ENCODE measurements at regions not wholly inside any gene's neighbourhood (a gene's known extent, or its start where the extent isn't known, plus 50 kb on each side); places are given as distances from the start of the nearest gene placed in this dataset.

DNA sequence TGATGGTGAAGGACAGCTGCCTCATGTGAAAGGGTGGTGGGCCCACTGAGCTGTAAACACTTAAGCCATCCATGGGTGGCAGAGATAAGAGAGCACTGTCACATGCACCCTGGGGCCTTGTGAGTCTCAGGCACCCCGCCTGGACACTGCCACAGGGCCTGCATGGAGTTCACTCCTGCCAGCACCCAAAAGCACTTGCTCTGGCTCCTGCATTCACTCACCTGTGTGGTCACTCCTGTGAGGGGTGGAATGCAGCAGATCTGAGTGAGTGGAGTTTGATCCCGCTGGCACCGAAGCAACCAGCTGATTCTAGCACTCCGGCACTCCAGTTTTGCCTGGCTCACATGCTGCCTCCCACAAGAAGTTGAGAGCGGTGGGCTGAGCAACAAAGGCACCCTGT is 1142.1 kb upstream of the PRMT6 start:
- H3K4me3 ChIP-seq (ENCODE audit: low read depth, low read length), result no peak overlapping the region
- TF ChIP-seq, protein P1, sequence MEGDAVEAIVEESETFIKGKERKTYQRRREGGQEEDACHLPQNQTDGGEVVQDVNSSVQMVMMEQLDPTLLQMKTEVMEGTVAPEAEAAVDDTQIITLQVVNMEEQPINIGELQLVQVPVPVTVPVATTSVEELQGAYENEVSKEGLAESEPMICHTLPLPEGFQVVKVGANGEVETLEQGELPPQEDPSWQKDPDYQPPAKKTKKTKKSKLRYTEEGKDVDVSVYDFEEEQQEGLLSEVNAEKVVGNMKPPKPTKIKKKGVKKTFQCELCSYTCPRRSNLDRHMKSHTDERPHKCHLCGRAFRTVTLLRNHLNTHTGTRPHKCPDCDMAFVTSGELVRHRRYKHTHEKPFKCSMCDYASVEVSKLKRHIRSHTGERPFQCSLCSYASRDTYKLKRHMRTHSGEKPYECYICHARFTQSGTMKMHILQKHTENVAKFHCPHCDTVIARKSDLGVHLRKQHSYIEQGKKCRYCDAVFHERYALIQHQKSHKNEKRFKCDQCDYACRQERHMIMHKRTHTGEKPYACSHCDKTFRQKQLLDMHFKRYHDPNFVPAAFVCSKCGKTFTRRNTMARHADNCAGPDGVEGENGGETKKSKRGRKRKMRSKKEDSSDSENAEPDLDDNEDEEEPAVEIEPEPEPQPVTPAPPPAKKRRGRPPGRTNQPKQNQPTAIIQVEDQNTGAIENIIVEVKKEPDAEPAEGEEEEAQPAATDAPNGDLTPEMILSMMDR (IDR thresholded peaks at IDR 0.05; ENCODE audit: insufficient read depth, low read depth, low read length, missing control alignments), result no peak
- DNase-seq (ENCODE audit: low read depth), result no peak

DNA sequence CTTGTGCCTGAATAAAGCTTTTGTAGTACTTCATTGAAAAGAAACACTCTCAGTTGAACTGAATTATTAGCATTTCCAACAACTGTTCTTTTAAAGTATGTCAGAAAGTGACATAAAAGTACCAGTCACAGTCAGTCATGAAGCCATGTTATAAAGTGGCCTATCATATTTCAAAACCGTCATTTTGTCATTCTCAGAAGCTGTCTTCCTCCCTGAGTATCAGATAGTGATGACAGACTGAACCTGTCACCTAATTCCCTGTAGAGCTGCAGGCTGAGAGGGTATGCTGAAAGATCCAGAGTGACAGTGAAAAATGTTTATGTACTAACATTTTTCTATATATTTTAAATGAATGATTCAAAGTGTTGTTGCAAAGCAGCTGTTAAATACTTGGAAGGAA is 1121.7 kb upstream of the PRMT6 start:
- no peak overlapping the region for H3K4me3 ChIP-seq (ENCODE audit: low read depth, low read length)
- TF ChIP-seq, protein P1 (IDR thresholded peaks at IDR 0.05; ENCODE audit: insufficient read depth, low read depth, low read length, missing control alignments), result no peak
- no peak for DNase-seq (ENCODE audit: low read depth)

GRCh38 chr1:105964879-105965278 is 1091.6 kb upstream of the PRMT6 start:
- TF ChIP-seq, protein P1 (IDR thresholded peaks at IDR 0.05; ENCODE audit: insufficient read depth, low read depth, low read length, missing control alignments), result no peak
- H3K4me3 ChIP-seq (ENCODE audit: low read depth, low read length), result no peak overlapping the region
- no peak for DNase-seq (ENCODE audit: low read depth)

GRCh38 chr1:105997516-105997915 is 1059.0 kb upstream of the PRMT6 start:
- TF ChIP-seq, protein P1 (IDR thresholded peaks at IDR 0.05; ENCODE audit: insufficient read depth, low read depth, low read length, missing control alignments), result no peak
- no peak for DNase-seq (ENCODE audit: low read depth)
- H3K4me3 ChIP-seq (ENCODE audit: low read depth, low read length), result no peak overlapping the region

DNA sequence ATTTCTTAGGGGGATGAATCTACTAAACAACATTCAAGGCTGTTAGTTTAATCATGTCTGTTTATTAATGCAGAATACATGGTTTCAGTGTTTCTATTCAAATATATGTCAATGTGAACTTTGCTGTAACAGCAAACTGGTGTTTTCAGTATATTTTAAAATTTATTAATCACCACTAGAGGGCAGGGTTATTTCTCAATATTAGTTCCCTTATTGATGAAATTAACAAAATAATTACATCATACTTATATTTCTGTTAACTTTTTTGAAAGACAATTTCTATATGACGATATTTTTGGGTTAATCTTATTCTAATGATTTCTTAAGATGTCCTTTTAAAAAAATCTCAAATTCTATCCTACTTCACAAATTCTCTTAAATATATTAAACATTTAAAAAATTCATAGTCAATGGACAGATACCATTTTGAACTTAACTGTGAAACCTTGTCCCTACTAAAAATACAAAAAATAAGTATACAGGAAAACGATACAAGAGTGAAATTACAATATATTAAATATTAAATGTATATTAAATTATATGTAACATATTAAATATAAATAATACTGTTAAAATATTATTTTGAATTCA is 1034.1 kb upstream of the PRMT6 start:
- no peak overlapping the region for H3K4me3 ChIP-seq (ENCODE audit: low read depth, low read length)
- TF ChIP-seq, protein P1 (IDR thresholded peaks at IDR 0.05; ENCODE audit: insufficient read depth, low read depth, low read length, missing control alignments), result peak; percentile 25
- DNase-seq (ENCODE audit: low read depth), result no peak

DNA sequence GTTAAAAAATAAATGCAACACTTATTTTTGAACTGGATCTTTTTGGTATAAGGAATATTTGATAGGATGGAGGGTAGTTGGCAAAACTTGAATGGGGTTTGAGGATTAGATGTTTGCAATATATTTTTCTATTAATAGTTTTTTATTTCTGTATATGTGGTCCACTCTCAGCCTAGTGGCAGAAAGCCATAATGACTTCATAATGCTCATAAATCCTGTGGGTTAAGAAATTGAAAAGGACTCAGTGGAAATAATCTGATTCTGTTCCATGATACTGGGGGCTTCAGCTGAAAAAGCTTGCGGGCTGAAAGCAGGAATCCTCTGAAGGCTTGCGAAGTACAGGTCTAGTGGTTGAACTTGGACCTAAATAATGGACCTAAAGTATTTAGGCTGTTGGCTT is 1028.6 kb upstream of the PRMT6 start:
- TF ChIP-seq, protein P1 (IDR thresholded peaks at IDR 0.05; ENCODE audit: insufficient read depth, low read depth, low read length, missing control alignments), result no peak
- no peak for DNase-seq (ENCODE audit: low read depth)
- no peak overlapping the region for H3K4me3 ChIP-seq (ENCODE audit: low read depth, low read length)

- DNase-seq (ENCODE audit: low read depth), result no peak
- TF ChIP-seq, protein P1 (IDR thresholded peaks at IDR 0.05; ENCODE audit: insufficient read depth, low read depth, low read length, missing control alignments), result no peak
- H3K4me3 ChIP-seq (ENCODE audit: low read depth, low read length), result no peak overlapping the region
Measured at GRCh38 chr1:106037526-106037925, 1018.9 kb upstream of the PRMT6 start.

Measured in GM12865 (cell line).